ENCODE measurements at regions not wholly inside any gene's neighbourhood (a gene's known extent, or its start where the extent isn't known, plus 50 kb on each side); places are given as distances from the start of the nearest gene placed in this dataset.

GRCh38 chr4:115433491-115433890 lies 320.1 kb upstream of the NDST4 start:
- ATAC-seq (no peak), DNase-seq (no peak)
- no peak for TF ChIP-seq CTCF (IDR thresholded peaks at IDR 0.05)
- TF ChIP-seq POLR2A (IDR thresholded peaks at IDR 0.05) = no peak
- WGBS, 2 donors = 75 to 87% methylated on average over 1 of the region's 1 CpG
- no peak overlapping the region for H3K27ac ChIP-seq
- H3K4me3 ChIP-seq = no peak overlapping the region
- H3K27me3 ChIP-seq = no peaks in the 10 kb centered on the region
- no peaks in the 10 kb centered on the region for H3K36me3 ChIP-seq (replicated peaks in 1 of 2; ENCODE audit: insufficient read depth in 1 of 2, low read depth in 2 of 2)
- H3K4me1 ChIP-seq = no peaks in the 10 kb centered on the region
- H3K9me3 ChIP-seq = no peaks in the 10 kb centered on the region
- intact Hi-C loops (cut with DNase I) = no loop called here

- TF ChIP-seq POLR2A (IDR thresholded peaks at IDR 0.05) (no peak), CTCF (IDR thresholded peaks at IDR 0.05) (no peak)
- WGBS, 2 donors = 43 to 47% methylated on average over 3 of the region's 3 CpGs
- intact Hi-C loops (cut with DNase I) = no loop called here
Observed at GRCh38 chr4:115430024-115430423, 316.6 kb upstream of the NDST4 start.

GRCh38 chr4:115428455-115428854 lies 315.0 kb upstream of the NDST4 start:
- ATAC-seq (no peak), DNase-seq (no peak)
- Histone ChIP-seq H3K36me3 (replicated peaks in 1 of 2; ENCODE audit: insufficient read depth in 1 of 2, low read depth in 2 of 2) (no peaks in the 10 kb centered on the region), H3K27ac (no peak overlapping the region), H3K4me1 (no peaks in the 10 kb centered on the region), H3K4me3 (no peak overlapping the region), H3K27me3 (no peaks in the 10 kb centered on the region), H3K9me3 (no peaks in the 10 kb centered on the region)
- TF ChIP-seq POLR2A (IDR thresholded peaks at IDR 0.05) = no peak
- TF ChIP-seq CTCF (IDR thresholded peaks at IDR 0.05) = no peak
- WGBS, 2 donors = 30 to 32% methylated on average over 1 of the region's 1 CpG
- intact Hi-C loops (cut with DNase I) = no loop called here

More at GRCh38 chr4:115430024-115430423, 316.6 kb upstream of the NDST4 start:
- no peaks in the 10 kb centered on the region for H3K4me1 ChIP-seq
- DNase-seq (no peak), ATAC-seq (no peak)
- no peak overlapping the region for H3K27ac ChIP-seq
- H3K9me3 ChIP-seq = no peaks in the 10 kb centered on the region
- H3K27me3 ChIP-seq = no peaks in the 10 kb centered on the region
- H3K36me3 ChIP-seq (replicated peaks in 1 of 2; ENCODE audit: insufficient read depth in 1 of 2, low read depth in 2 of 2) = no peaks in the 10 kb centered on the region
- no peak overlapping the region for H3K4me3 ChIP-seq

- H3K36me3 ChIP-seq (replicated peaks in 1 of 2; ENCODE audit: insufficient read depth in 1 of 2, low read depth in 2 of 2) = no peaks in the 10 kb centered on the region
- TF ChIP-seq POLR2A (IDR thresholded peaks at IDR 0.05) = no peak
- WGBS, 2 donors = 46 to 50% methylated on average over 1 of the region's 1 CpG
- H3K4me1 ChIP-seq = no peaks in the 10 kb centered on the region
- ATAC-seq = no peak
- no peak overlapping the region for H3K27ac ChIP-seq
- intact Hi-C loops (cut with DNase I) = no loop called here
- H3K9me3 ChIP-seq = peaks cover 0 to 3% (median 0%) of the 10 kb centered on the region in 3 donors
- no peak overlapping the region for H3K4me3 ChIP-seq
- no peaks in the 10 kb centered on the region for H3K27me3 ChIP-seq
- no peak for DNase-seq
Observed at GRCh38 chr4:115424852-115425251, 311.4 kb upstream of the NDST4 start.

- H3K36me3 ChIP-seq (replicated peaks in 1 of 2; ENCODE audit: insufficient read depth in 1 of 2, low read depth in 2 of 2) = no peaks in the 10 kb centered on the region
- H3K27me3 ChIP-seq = no peaks in the 10 kb centered on the region
- 60 to 74% methylated on average over 8 of the region's 8 CpGs for WGBS, 2 donors
- no peak overlapping the region for H3K27ac ChIP-seq
- ATAC-seq (no peak), DNase-seq (no peak)
- H3K9me3 ChIP-seq = peaks cover 0 to 3% (median 0%) of the 10 kb centered on the region in 3 donors
- no peaks in the 10 kb centered on the region for H3K4me1 ChIP-seq
- no peak overlapping the region for H3K4me3 ChIP-seq
- intact Hi-C loops (cut with DNase I) = no loop called here
- TF ChIP-seq POLR2A (IDR thresholded peaks at IDR 0.05) (no peak), CTCF (IDR thresholded peaks at IDR 0.05) (no peak)
Observed at GRCh38 chr4:115418635-115419396, 305.4 kb upstream of the NDST4 start.
